ENCODE measurements at regions not wholly inside any gene's neighbourhood (a gene's known extent, or its start where the extent isn't known, plus 50 kb on each side); places are given as distances from the start of the nearest gene placed in this dataset.

GRCh38 chr10:2399482-2399881, 662.2 kb upstream of the ADARB2 start:
- H3K9me2 ChIP-seq (ENCODE audit: insufficient read depth) = no peaks in the 10 kb centered on the region; the same call in 1 of the 2 replicates
- H3K4me1 ChIP-seq (ENCODE audit: insufficient read depth) = no peaks in the 10 kb centered on the region
- ATAC-seq (no peak), DNase-seq (ENCODE audit: low spot score) (no peak)
- H3F3A ChIP-seq (replicated peaks; ENCODE audit: low read depth) = no peaks in the 10 kb centered on the region
- no peaks in the 10 kb centered on the region for H3K27me3 ChIP-seq (ENCODE audit: insufficient read depth)
- no peak overlapping the region for H3K27ac ChIP-seq (ENCODE audit: low read depth)
- Mint-ChIP-seq H3K27me3 (ENCODE audit: insufficient read depth, low read depth, poor library complexity) (peaks cover 2% of the 10 kb centered on the region), H3K4me3 (no peak overlapping the region), H3K36me3 (ENCODE audit: low read depth) (no peaks in the 10 kb centered on the region), H3K4me1 (no peaks in the 10 kb centered on the region), H3K9me3 (no peaks in the 10 kb centered on the region), H3K27ac (no peak overlapping the region)
- H3K4me3 ChIP-seq = no peak overlapping the region
- no peak for TF ChIP-seq CREB1 (CRISPR knock-in tag; IDR thresholded peaks at IDR 0.05; ENCODE audit: low read depth)
- TF ChIP-seq NANOG (IDR thresholded peaks at IDR 0.05; ENCODE audit: borderline replicate concordance) = no peak
- TF ChIP-seq EZH2 (IDR thresholded peaks at IDR 0.05; ENCODE audit: low read depth, unreplicated experiment) = no peak
- no peak for TF ChIP-seq POLR2AphosphoS5 (IDR thresholded peaks at IDR 0.05; ENCODE audit: low read depth)
- TF ChIP-seq ZNF331 (CRISPR knock-in tag; IDR thresholded peaks at IDR 0.05; ENCODE audit: low read depth) = no peak
- TF ChIP-seq REST (IDR thresholded peaks at IDR 0.05; ENCODE audit: unreplicated experiment) = no peak
- TF ChIP-seq ZNF462 (CRISPR knock-in tag; IDR thresholded peaks at IDR 0.05) = no peak
- TF ChIP-seq JUNB (IDR thresholded peaks at IDR 0.05; ENCODE audit: unreplicated experiment) = no peak
- TF ChIP-seq ETS1 (IDR thresholded peaks at IDR 0.05) = no peak
- no peak for TF ChIP-seq ZNF114 (CRISPR knock-in tag; IDR thresholded peaks at IDR 0.05)
- no peak for TF ChIP-seq CTCF (conservative IDR thresholded peaks at IDR 0.05; ENCODE audit: low read depth in 2 of 2)
- TF ChIP-seq STAT1 (IDR thresholded peaks at IDR 0.05; ENCODE audit: unreplicated experiment) = no peak
- TF ChIP-seq EZH2phosphoT487 (IDR thresholded peaks at IDR 0.05; ENCODE audit: unreplicated experiment) = no peak
- no peaks in the 10 kb centered on the region for H3K79me2 ChIP-seq (replicated peaks; ENCODE audit: insufficient read depth)
- no peak overlapping the region for H2AFZ ChIP-seq
- H3K4me2 ChIP-seq = no peak overlapping the region
- H4K20me1 ChIP-seq (replicated peaks; ENCODE audit: insufficient read depth) = no peaks in the 10 kb centered on the region
- no peaks in the 10 kb centered on the region for H3K36me3 ChIP-seq (ENCODE audit: insufficient read depth)
